Brain pericyte (primary cell): ENCODE measurements at regions not wholly inside any gene's neighbourhood (a gene's known extent, or its start where the extent isn't known, plus 50 kb on each side); places are given as distances from the start of the nearest gene placed in this dataset.
"Not testable (repeated sequence)": the region's sequence is repeated elsewhere in the genome, so short reads cannot be mapped to it uniquely, and the experiment has no call there.

Experiments used
- DNase-seq: peaks from one replicate; pipeline ENCODE4 v3.0.0-alpha.2; 2012; ENCODE audit warnings: low read depth, low spot score

GRCh38 chr18:76721207-76721996, 101.0 kb upstream of the ZNF236 start:
- DNase-seq = no peak

- no peak for DNase-seq
These were observed 101.7 kb upstream of the ZNF236 start for GRCh38 chr18:76720683-76721082.

GRCh38 chr18:76715012-76715610, 107.2 kb upstream of the ZNF236 start:
- no peak for DNase-seq

GRCh38 chr18:76713432-76713831, 108.9 kb upstream of the ZNF236 start:
- DNase-seq = no peak

GRCh38 chr18:76712511-76713140, 109.7 kb upstream of the ZNF236 start:
- DNase-seq = no peak

- DNase-seq = no peak
These were observed 111.5 kb upstream of the ZNF236 start for GRCh38 chr18:76710646-76711520.

- peak; percentile 12 for DNase-seq
These were observed 112.4 kb upstream of the ZNF236 start for GRCh38 chr18:76709659-76710645.

GRCh38 chr18:76708722-76709353, 113.5 kb upstream of the ZNF236 start:
- no peak for DNase-seq

- no peak for DNase-seq
These were observed 114.2 kb upstream of the ZNF236 start for GRCh38 chr18:76708071-76708721.

- DNase-seq = no peak
These were observed 114.8 kb upstream of the ZNF236 start for GRCh38 chr18:76707534-76707933.

- DNase-seq = not testable (repeated sequence)
These were observed 117.8 kb upstream of the ZNF236 start for GRCh38 chr18:76704589-76704988.

GRCh38 chr18:76699923-76700322, 122.4 kb upstream of the ZNF236 start:
- DNase-seq = no peak

GRCh38 chr18:76697441-76697901, 124.9 kb upstream of the ZNF236 start:
- no peak for DNase-seq

GRCh38 chr18:76691800-76692199, 130.6 kb upstream of the ZNF236 start:
- no peak for DNase-seq

- no peak for DNase-seq
These were observed 132.6 kb upstream of the ZNF236 start for GRCh38 chr18:76689646-76690264.

GRCh38 chr18:76688724-76689472, 133.5 kb upstream of the ZNF236 start:
- no peak for DNase-seq

- DNase-seq = no peak
These were observed 134.9 kb upstream of the ZNF236 start for GRCh38 chr18:76687304-76687962.

GRCh38 chr18:76686737-76687231, 135.6 kb upstream of the ZNF236 start:
- no peak for DNase-seq
